HG03103 (cell line): ENCODE measurements at regions not wholly inside any gene's neighbourhood (a gene's known extent, or its start where the extent isn't known, plus 50 kb on each side); places are given as distances from the start of the nearest gene placed in this dataset.
"Not testable (repeated sequence)": the region's sequence is repeated elsewhere in the genome, so short reads cannot be mapped to it uniquely, and the experiment has no call there.

Source experiments
- ATAC-seq: cut with Tn5 transposase; IDR thresholded peaks from one replicate; pipeline ENCODE4 v1.9.1; 2021; ENCODE audit warnings: low read depth; ENCODE audit not compliant: unreplicated experiment

DNA sequence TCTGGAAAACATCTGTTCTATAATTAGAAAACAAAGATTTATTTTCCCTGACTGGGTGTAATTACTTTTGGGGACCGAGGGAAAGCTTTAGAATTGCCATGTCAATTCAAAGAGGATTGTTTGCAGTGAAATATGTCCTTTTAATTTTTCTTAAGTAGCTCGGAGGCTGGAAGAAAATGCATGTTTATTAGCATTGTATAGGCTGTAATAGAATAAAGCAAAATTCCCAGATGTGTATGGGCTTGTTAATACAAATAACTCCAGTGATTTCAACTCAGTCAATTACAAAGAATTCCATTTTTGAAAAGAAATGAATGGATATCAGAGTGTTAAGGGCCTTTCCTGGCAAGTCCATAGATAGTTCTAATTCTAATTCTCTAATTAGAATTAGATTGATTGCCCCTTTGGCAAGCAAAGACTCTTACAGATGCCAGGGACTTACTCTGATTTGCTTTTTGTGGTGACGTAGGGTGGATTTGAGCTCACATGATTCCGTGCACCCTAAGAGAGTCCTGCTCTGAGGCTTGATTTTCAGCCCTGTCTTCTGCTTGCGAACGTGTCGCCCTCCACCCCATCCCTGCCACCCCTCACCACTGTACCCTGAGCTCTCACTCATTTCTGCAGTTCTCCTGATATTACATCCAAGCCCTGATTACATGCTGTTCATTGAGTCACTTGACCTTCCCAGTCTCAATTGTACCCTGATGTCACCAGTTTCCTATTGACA is 70.0 kb upstream of the FAM20A start:
- ATAC-seq, result no peak

DNA sequence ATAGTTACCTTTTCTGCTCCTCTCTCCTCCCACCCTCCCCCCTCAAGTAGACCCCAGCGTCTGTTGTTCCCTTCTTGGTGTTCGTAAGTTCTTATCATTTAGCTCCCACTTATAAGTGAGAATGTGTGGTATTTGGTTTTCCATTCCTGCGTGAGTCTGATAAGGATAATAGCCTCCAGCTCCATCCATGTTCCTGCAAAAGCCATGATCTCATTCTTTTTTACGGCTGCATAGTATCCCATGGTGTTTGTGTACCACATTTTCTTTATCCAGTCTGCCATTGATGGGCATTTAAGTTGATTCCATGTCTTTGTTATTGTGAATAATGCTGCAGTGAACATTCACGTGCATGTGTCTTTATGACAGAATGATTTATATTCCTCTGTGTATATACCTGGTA is 65.3 kb upstream of the FAM20A start:
- ATAC-seq, result not testable (repeated sequence)

GRCh38 chr17:68665373-68665772 is 64.2 kb upstream of the FAM20A start:
- no peak for ATAC-seq

- ATAC-seq, result no peak
These were observed 61.3 kb upstream of the FAM20A start for GRCh38 chr17:68662479-68662878.

DNA sequence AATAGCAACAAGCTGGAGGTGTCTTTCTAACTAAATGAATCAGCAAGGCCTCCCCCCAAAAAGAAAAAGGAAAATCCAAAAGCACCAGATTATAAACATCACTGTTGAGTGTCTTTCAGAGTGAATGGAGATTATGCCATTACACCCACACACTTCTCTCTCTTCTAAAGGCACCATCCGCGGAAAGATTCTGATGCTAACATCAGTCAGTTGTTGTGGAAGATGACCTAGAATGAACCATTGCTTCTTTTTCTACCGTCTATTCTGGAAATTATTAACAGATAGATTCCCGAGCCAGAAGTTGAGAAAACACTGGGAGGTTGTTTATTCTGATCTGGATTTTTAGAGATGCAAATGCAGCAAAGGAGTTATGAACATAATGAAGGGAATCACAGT is 60.9 kb upstream of the FAM20A start:
- no peak for ATAC-seq

- no peak for ATAC-seq
These were observed 60.3 kb upstream of the FAM20A start for GRCh38 chr17:68661265-68662036.

- no peak for ATAC-seq
These were observed 59.1 kb upstream of the FAM20A start for GRCh38 chr17:68660302-68660701.

DNA sequence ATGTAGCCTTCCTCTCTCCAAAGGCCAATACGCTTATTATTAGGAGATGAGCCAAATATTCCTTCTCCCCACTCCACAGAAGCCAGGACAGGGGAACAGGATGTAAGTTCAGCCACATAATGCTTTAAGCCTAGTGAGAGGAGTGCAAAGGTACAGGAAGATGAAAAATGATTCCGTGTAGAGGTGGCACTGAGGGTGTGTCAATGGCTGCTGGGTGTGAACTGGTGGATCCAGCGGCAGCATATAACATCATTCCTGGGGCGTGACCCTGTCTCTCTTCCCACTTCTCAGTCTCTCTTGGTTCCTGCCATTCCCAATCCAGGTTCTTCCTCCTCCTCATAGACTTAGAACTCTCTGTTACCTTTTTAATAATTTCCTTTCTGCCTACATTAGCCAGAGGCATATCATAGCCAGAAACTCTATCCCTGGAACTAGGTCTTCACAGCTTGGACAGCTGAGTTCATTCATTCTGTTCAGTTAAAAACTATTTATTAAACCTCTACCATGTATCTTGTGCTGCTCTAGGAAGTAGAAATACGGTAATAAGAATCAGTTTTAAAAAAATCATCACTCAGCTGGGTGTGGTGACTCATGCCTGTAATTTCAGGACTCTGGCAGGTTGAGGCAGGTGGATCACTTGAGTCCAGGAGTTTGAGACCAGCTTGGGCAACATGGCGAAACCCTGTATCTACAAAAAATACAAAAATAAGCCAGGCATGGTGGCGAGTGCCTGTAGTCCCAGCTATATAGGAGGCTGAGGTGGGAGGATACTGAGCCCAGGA is 58.0 kb upstream of the FAM20A start:
- ATAC-seq, result no peak

- no peak for ATAC-seq
These were observed 56.4 kb upstream of the FAM20A start for GRCh38 chr17:68657576-68657975.

GRCh38 chr17:68657166-68657565 is 56.0 kb upstream of the FAM20A start:
- ATAC-seq, result no peak

- ATAC-seq, result no peak
These were observed 55.5 kb upstream of the FAM20A start for GRCh38 chr17:68656666-68657065.
